GM12891 (cell line): ENCODE measurements at regions not wholly inside any gene's neighbourhood (a gene's known extent, or its start where the extent isn't known, plus 50 kb on each side); places are given as distances from the start of the nearest gene placed in this dataset.

Experiments used
- POLR2A ChIP-seq: IDR thresholded peaks from 2 replicates; pipeline ENCODE4 v1.6.1; 2011; ENCODE audit warnings: low read depth, low read length, control low read depth
- POLR2AphosphoS5 ChIP-seq: IDR thresholded peaks from 2 replicates; pipeline ENCODE4 v1.6.1; 2011; ENCODE audit warnings: low read depth, low read length, control low read depth

DNA sequence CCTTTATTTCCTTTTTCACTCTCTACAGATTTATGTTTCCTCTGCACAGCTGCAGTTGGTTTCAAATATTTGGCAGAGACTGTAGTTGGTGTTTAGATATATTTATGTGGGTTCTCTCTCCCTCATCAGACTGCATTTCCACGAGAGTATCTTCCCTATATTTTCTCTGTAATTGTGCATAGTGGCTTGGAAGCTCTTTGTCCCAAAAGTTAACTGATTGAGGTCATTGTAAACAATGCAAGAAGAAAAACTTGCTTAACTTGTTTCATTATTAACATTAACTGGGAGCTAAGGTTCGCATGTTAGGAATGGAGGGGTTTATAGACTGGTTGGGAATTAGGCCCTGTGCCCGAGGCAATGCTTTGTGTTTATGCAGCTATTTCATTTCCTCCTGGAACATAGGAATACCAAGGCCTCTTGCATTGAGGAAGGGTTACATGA is 216.9 kb upstream of the HMGA2 start:
- TF ChIP-seq POLR2AphosphoS5, result no peak
- no peak for TF ChIP-seq POLR2A
